ENCODE measurements at regions not wholly inside any gene's neighbourhood (a gene's known extent, or its start where the extent isn't known, plus 50 kb on each side); places are given as distances from the start of the nearest gene placed in this dataset.

GRCh38 chr7:92987095-92987494 is 130.7 kb downstream of the SAMD9 start:
- Histone ChIP-seq H3K9me3 (ENCODE audit: control insufficient read depth, low read length) (no peaks in the 10 kb centered on the region), H3K4me3 (ENCODE audit: insufficient read depth, low read depth, low read length, poor library complexity, severe bottlenecking) (no peak overlapping the region), H3K27ac (ENCODE audit: insufficient read depth, low read length, poor library complexity, severe bottlenecking) (no peak overlapping the region), H3K27me3 (replicated peaks; ENCODE audit: control insufficient read depth, insufficient read depth, low read length, poor library complexity, severe bottlenecking) (no peaks in the 10 kb centered on the region), H3K4me1 (ENCODE audit: control insufficient read depth, insufficient read depth, low read length, poor library complexity, severe bottlenecking) (no peaks in the 10 kb centered on the region), H3K36me3 (ENCODE audit: control insufficient read depth, insufficient read depth, low read length) (no peaks in the 10 kb centered on the region)
- no peak for DNase-seq

- Histone ChIP-seq H3K4me1 (ENCODE audit: control insufficient read depth, insufficient read depth, low read length, poor library complexity, severe bottlenecking) (no peaks in the 10 kb centered on the region), H3K27me3 (replicated peaks; ENCODE audit: control insufficient read depth, insufficient read depth, low read length, poor library complexity, severe bottlenecking) (no peaks in the 10 kb centered on the region), H3K36me3 (ENCODE audit: control insufficient read depth, insufficient read depth, low read length) (no peaks in the 10 kb centered on the region), H3K27ac (ENCODE audit: insufficient read depth, low read length, poor library complexity, severe bottlenecking) (no peak overlapping the region), H3K4me3 (ENCODE audit: insufficient read depth, low read depth, low read length, poor library complexity, severe bottlenecking) (no peak overlapping the region), H3K9me3 (ENCODE audit: control insufficient read depth, low read length) (no peaks in the 10 kb centered on the region)
- no peak for DNase-seq
Observed at GRCh38 chr7:92982928-92983327, 134.9 kb downstream of the SAMD9 start.

- no peak for DNase-seq
- no peaks in the 10 kb centered on the region for H3K36me3 ChIP-seq (ENCODE audit: control insufficient read depth, insufficient read depth, low read length)
- no peak overlapping the region for H3K4me3 ChIP-seq (ENCODE audit: insufficient read depth, low read depth, low read length, poor library complexity, severe bottlenecking)
- H3K27me3 ChIP-seq (replicated peaks; ENCODE audit: control insufficient read depth, insufficient read depth, low read length, poor library complexity, severe bottlenecking), result peaks cover 2% of the 10 kb centered on the region
- H3K27ac ChIP-seq (ENCODE audit: insufficient read depth, low read length, poor library complexity, severe bottlenecking), result no peak overlapping the region
- no peaks in the 10 kb centered on the region for H3K9me3 ChIP-seq (ENCODE audit: control insufficient read depth, low read length)
- H3K4me1 ChIP-seq (ENCODE audit: control insufficient read depth, insufficient read depth, low read length, poor library complexity, severe bottlenecking), result no peaks in the 10 kb centered on the region
Observed at GRCh38 chr7:92976931-92977330, 140.6 kb upstream of the CDK6 start.

GRCh38 chr7:92973974-92974373 is 137.6 kb upstream of the CDK6 start:
- no peaks in the 10 kb centered on the region for H3K9me3 ChIP-seq (ENCODE audit: control insufficient read depth, low read length)
- H3K4me3 ChIP-seq (ENCODE audit: insufficient read depth, low read depth, low read length, poor library complexity, severe bottlenecking), result no peak overlapping the region
- no peaks in the 10 kb centered on the region for H3K4me1 ChIP-seq (ENCODE audit: control insufficient read depth, insufficient read depth, low read length, poor library complexity, severe bottlenecking)
- no peaks in the 10 kb centered on the region for H3K36me3 ChIP-seq (ENCODE audit: control insufficient read depth, insufficient read depth, low read length)
- no peak for DNase-seq
- peaks cover 2% of the 10 kb centered on the region for H3K27me3 ChIP-seq (replicated peaks; ENCODE audit: control insufficient read depth, insufficient read depth, low read length, poor library complexity, severe bottlenecking)
- H3K27ac ChIP-seq (ENCODE audit: insufficient read depth, low read length, poor library complexity, severe bottlenecking), result no peak overlapping the region

GRCh38 chr7:92973293-92973731 is 136.9 kb upstream of the CDK6 start:
- Histone ChIP-seq H3K27ac (ENCODE audit: insufficient read depth, low read length, poor library complexity, severe bottlenecking) (no peak overlapping the region), H3K9me3 (ENCODE audit: control insufficient read depth, low read length) (no peaks in the 10 kb centered on the region), H3K27me3 (replicated peaks; ENCODE audit: control insufficient read depth, insufficient read depth, low read length, poor library complexity, severe bottlenecking) (peaks cover 2% of the 10 kb centered on the region), H3K4me1 (ENCODE audit: control insufficient read depth, insufficient read depth, low read length, poor library complexity, severe bottlenecking) (no peaks in the 10 kb centered on the region), H3K4me3 (ENCODE audit: insufficient read depth, low read depth, low read length, poor library complexity, severe bottlenecking) (no peak overlapping the region), H3K36me3 (ENCODE audit: control insufficient read depth, insufficient read depth, low read length) (no peaks in the 10 kb centered on the region)
- DNase-seq, result no peak

- H3K4me3 ChIP-seq (ENCODE audit: insufficient read depth, low read depth, low read length, poor library complexity, severe bottlenecking), result no peak overlapping the region
- no peaks in the 10 kb centered on the region for H3K36me3 ChIP-seq (ENCODE audit: control insufficient read depth, insufficient read depth, low read length)
- H3K4me1 ChIP-seq (ENCODE audit: control insufficient read depth, insufficient read depth, low read length, poor library complexity, severe bottlenecking), result no peaks in the 10 kb centered on the region
- DNase-seq, result no peak
- H3K9me3 ChIP-seq (ENCODE audit: control insufficient read depth, low read length), result no peaks in the 10 kb centered on the region
- H3K27me3 ChIP-seq (replicated peaks; ENCODE audit: control insufficient read depth, insufficient read depth, low read length, poor library complexity, severe bottlenecking), result peaks cover 2% of the 10 kb centered on the region
- H3K27ac ChIP-seq (ENCODE audit: insufficient read depth, low read length, poor library complexity, severe bottlenecking), result no peak overlapping the region
Observed at GRCh38 chr7:92972441-92972840, 136.1 kb upstream of the CDK6 start.

GRCh38 chr7:92969061-92969460 is 132.7 kb upstream of the CDK6 start:
- Histone ChIP-seq H3K9me3 (ENCODE audit: control insufficient read depth, low read length) (no peaks in the 10 kb centered on the region), H3K27me3 (replicated peaks; ENCODE audit: control insufficient read depth, insufficient read depth, low read length, poor library complexity, severe bottlenecking) (no peaks in the 10 kb centered on the region), H3K36me3 (ENCODE audit: control insufficient read depth, insufficient read depth, low read length) (no peaks in the 10 kb centered on the region), H3K4me3 (ENCODE audit: insufficient read depth, low read depth, low read length, poor library complexity, severe bottlenecking) (no peak overlapping the region), H3K4me1 (ENCODE audit: control insufficient read depth, insufficient read depth, low read length, poor library complexity, severe bottlenecking) (no peaks in the 10 kb centered on the region), H3K27ac (ENCODE audit: insufficient read depth, low read length, poor library complexity, severe bottlenecking) (no peak overlapping the region)
- no peak for DNase-seq

- no peak overlapping the region for H3K27ac ChIP-seq (ENCODE audit: insufficient read depth, low read length, poor library complexity, severe bottlenecking)
- no peaks in the 10 kb centered on the region for H3K36me3 ChIP-seq (ENCODE audit: control insufficient read depth, insufficient read depth, low read length)
- no peaks in the 10 kb centered on the region for H3K9me3 ChIP-seq (ENCODE audit: control insufficient read depth, low read length)
- H3K27me3 ChIP-seq (replicated peaks; ENCODE audit: control insufficient read depth, insufficient read depth, low read length, poor library complexity, severe bottlenecking), result no peaks in the 10 kb centered on the region
- no peak overlapping the region for H3K4me3 ChIP-seq (ENCODE audit: insufficient read depth, low read depth, low read length, poor library complexity, severe bottlenecking)
- no peak for DNase-seq
- H3K4me1 ChIP-seq (ENCODE audit: control insufficient read depth, insufficient read depth, low read length, poor library complexity, severe bottlenecking), result no peaks in the 10 kb centered on the region
Observed at GRCh38 chr7:92968502-92968901, 132.1 kb upstream of the CDK6 start.

- Histone ChIP-seq H3K4me3 (ENCODE audit: insufficient read depth, low read depth, low read length, poor library complexity, severe bottlenecking) (no peak overlapping the region), H3K27ac (ENCODE audit: insufficient read depth, low read length, poor library complexity, severe bottlenecking) (no peak overlapping the region), H3K4me1 (ENCODE audit: control insufficient read depth, insufficient read depth, low read length, poor library complexity, severe bottlenecking) (no peaks in the 10 kb centered on the region), H3K9me3 (ENCODE audit: control insufficient read depth, low read length) (no peaks in the 10 kb centered on the region), H3K27me3 (replicated peaks; ENCODE audit: control insufficient read depth, insufficient read depth, low read length, poor library complexity, severe bottlenecking) (no peaks in the 10 kb centered on the region), H3K36me3 (ENCODE audit: control insufficient read depth, insufficient read depth, low read length) (no peaks in the 10 kb centered on the region)
- no peak for DNase-seq
Observed at GRCh38 chr7:92967238-92967637, 130.9 kb upstream of the CDK6 start.

- Histone ChIP-seq H3K27me3 (replicated peaks; ENCODE audit: control insufficient read depth, insufficient read depth, low read length, poor library complexity, severe bottlenecking) (no peaks in the 10 kb centered on the region), H3K9me3 (ENCODE audit: control insufficient read depth, low read length) (no peaks in the 10 kb centered on the region), H3K4me1 (ENCODE audit: control insufficient read depth, insufficient read depth, low read length, poor library complexity, severe bottlenecking) (no peaks in the 10 kb centered on the region), H3K27ac (ENCODE audit: insufficient read depth, low read length, poor library complexity, severe bottlenecking) (no peak overlapping the region), H3K36me3 (ENCODE audit: control insufficient read depth, insufficient read depth, low read length) (no peaks in the 10 kb centered on the region), H3K4me3 (ENCODE audit: insufficient read depth, low read depth, low read length, poor library complexity, severe bottlenecking) (no peak overlapping the region)
- no peak for DNase-seq
Observed at GRCh38 chr7:92964141-92964540, 127.8 kb upstream of the CDK6 start.

GRCh38 chr7:92963566-92963965 is 127.2 kb upstream of the CDK6 start:
- H3K9me3 ChIP-seq (ENCODE audit: control insufficient read depth, low read length), result no peaks in the 10 kb centered on the region
- H3K4me3 ChIP-seq (ENCODE audit: insufficient read depth, low read depth, low read length, poor library complexity, severe bottlenecking), result no peak overlapping the region
- H3K4me1 ChIP-seq (ENCODE audit: control insufficient read depth, insufficient read depth, low read length, poor library complexity, severe bottlenecking), result no peaks in the 10 kb centered on the region
- H3K27ac ChIP-seq (ENCODE audit: insufficient read depth, low read length, poor library complexity, severe bottlenecking), result no peak overlapping the region
- H3K27me3 ChIP-seq (replicated peaks; ENCODE audit: control insufficient read depth, insufficient read depth, low read length, poor library complexity, severe bottlenecking), result no peaks in the 10 kb centered on the region
- H3K36me3 ChIP-seq (ENCODE audit: control insufficient read depth, insufficient read depth, low read length), result no peaks in the 10 kb centered on the region
- DNase-seq, result no peak

Measured in effector memory CD4-positive, alpha-beta T cell (primary cell).